A673 (cell line): ENCODE measurements at regions not wholly inside any gene's neighbourhood (a gene's known extent, or its start where the extent isn't known, plus 50 kb on each side); places are given as distances from the start of the nearest gene placed in this dataset.

ENCODE experiments used
- EZH2 ChIP-seq: fragments of 200-600 bp; sonication (generic); IDR thresholded peaks from 2 replicates; pipeline ENCODE4 v1.6.1; 2017; ENCODE audit warnings: borderline replicate concordance, low read depth, mild to moderate bottlenecking, mixed read lengths, antibody characterized with exemption, low read length; ENCODE audit not compliant: poor library complexity, severe bottlenecking
- TF ChIP-seq, protein P1 (sequence below): fragments of 300-800, 200-600 bp; sonication (generic); conservative IDR thresholded peaks from 2 replicates; pipeline ENCODE4 v1.5.1; 2017; ENCODE audit warnings: low read depth, mild to moderate bottlenecking, antibody characterized with exemption, low read length, moderate library complexity, mixed read lengths

GRCh38 chr5:116668390-116668789, 93.8 kb upstream of the SEMA6A start:
- no peak for TF ChIP-seq EZH2
- TF ChIP-seq, protein P1, sequence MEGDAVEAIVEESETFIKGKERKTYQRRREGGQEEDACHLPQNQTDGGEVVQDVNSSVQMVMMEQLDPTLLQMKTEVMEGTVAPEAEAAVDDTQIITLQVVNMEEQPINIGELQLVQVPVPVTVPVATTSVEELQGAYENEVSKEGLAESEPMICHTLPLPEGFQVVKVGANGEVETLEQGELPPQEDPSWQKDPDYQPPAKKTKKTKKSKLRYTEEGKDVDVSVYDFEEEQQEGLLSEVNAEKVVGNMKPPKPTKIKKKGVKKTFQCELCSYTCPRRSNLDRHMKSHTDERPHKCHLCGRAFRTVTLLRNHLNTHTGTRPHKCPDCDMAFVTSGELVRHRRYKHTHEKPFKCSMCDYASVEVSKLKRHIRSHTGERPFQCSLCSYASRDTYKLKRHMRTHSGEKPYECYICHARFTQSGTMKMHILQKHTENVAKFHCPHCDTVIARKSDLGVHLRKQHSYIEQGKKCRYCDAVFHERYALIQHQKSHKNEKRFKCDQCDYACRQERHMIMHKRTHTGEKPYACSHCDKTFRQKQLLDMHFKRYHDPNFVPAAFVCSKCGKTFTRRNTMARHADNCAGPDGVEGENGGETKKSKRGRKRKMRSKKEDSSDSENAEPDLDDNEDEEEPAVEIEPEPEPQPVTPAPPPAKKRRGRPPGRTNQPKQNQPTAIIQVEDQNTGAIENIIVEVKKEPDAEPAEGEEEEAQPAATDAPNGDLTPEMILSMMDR, result no peak
